Lung (tissue), 11 donors: ENCODE measurements at regions not wholly inside any gene's neighbourhood (a gene's known extent, or its start where the extent isn't known, plus 50 kb on each side); places are given as distances from the start of the nearest gene placed in this dataset.

Source experiments
- ATAC-seq: fragments of 200-7000 bp; cut with Tn5 transposase; one replicate; pipeline ENCODE4 v1.9.1; 2020; ENCODE audit warnings: moderate number of reproducible peaks; ENCODE audit not compliant: insufficient read depth, low FRiP score
- DNase-seq, 3 donors: peaks; one replicate each; pipeline ENCODE4 v3.0.0-alpha.2; 2013 to 2017
- H3K27ac ChIP-seq, 2 donors: one replicate each; pipeline ENCODE4 v1.5.1; 2013; ENCODE audit warnings: mild to moderate bottlenecking in 2 of 2, moderate library complexity in 2 of 2, control low read depth in 1 of 2, inconsistent platforms in 1 of 2, low read depth in 1 of 2, low read length in 1 of 2
- H3K27me3 ChIP-seq, 3 donors: one replicate each; pipeline ENCODE4 v1.5.1; 2013; ENCODE audit warnings: low read length in 2 of 3; ENCODE audit not compliant: control insufficient read depth in 3 of 3, insufficient read depth in 3 of 3
- H3K36me3 ChIP-seq, 4 donors: one replicate each; pipeline ENCODE4 v1.5.1; 2013; ENCODE audit warnings: low read length in 4 of 4, mild to moderate bottlenecking in 1 of 4, moderate library complexity in 1 of 4; ENCODE audit not compliant: control insufficient read depth in 4 of 4, insufficient read depth in 4 of 4
- H3K4me1 ChIP-seq, 5 donors: one replicate each; pipeline ENCODE4 v1.5.1; 2013; ENCODE audit warnings: low read length in 5 of 5, mild to moderate bottlenecking in 2 of 5, moderate library complexity in 1 of 5; ENCODE audit not compliant: control insufficient read depth in 5 of 5, insufficient read depth in 5 of 5
- H3K4me3 ChIP-seq: one replicate; pipeline ENCODE4 v1.5.1; 2013; ENCODE audit warnings: mild to moderate bottlenecking, control low read depth, moderate library complexity
- H3K9ac ChIP-seq, 2 donors: one replicate each; pipeline ENCODE4 v1.5.1; 2013; ENCODE audit warnings: low read length in 2 of 2, control low read depth in 1 of 2; ENCODE audit not compliant: insufficient read depth in 1 of 2
- H3K9me3 ChIP-seq, 4 donors: one replicate each; pipeline ENCODE4 v1.5.1; 2013; ENCODE audit warnings: low read length in 3 of 4, mild to moderate bottlenecking in 1 of 4, moderate library complexity in 1 of 4; ENCODE audit not compliant: control insufficient read depth in 4 of 4, insufficient read depth in 3 of 4
- CTCF ChIP-seq: IDR thresholded peaks from 2 replicates; pipeline ENCODE4 v1.5.1; 2012; ENCODE audit warnings: mild to moderate bottlenecking; ENCODE audit errors: control extremely low read depth, extremely low read depth
- WGBS, 2 donors: extraction: QIAGEN DNeasy Blood & Tissue Kit; methylation state at CpG; one replicate each; pipeline ENCODE4 v1.1.7; 2013; 5-methylcytosine and 5-hydroxymethylcytosine counted together
- donor health status: control.
- donor health status: control.
- donor health status: Bipolar disorder and iron deficiency.
- donor health status: healthy.
- donor health status: DM: yes; HTN: yes; CAD: no.

- H3K27me3 ChIP-seq, result no peaks in the 10 kb centered on the region
- H3K36me3 ChIP-seq, result no peaks in the 10 kb centered on the region
- no peak overlapping the region for H3K9ac ChIP-seq
- no peak overlapping the region for H3K27ac ChIP-seq
- no peaks in the 10 kb centered on the region for H3K4me1 ChIP-seq
- no peak for ATAC-seq
- no peak overlapping the region for H3K4me3 ChIP-seq
- H3K9me3 ChIP-seq, result no peaks in the 10 kb centered on the region
- DNase-seq, result no peak
- no peak for TF ChIP-seq CTCF
Observed at GRCh38 chr18:42231284-42231683, 276.2 kb downstream of the PIK3C3 start.

- H3K4me3 ChIP-seq, result no peak overlapping the region
- H3K4me1 ChIP-seq, result no peaks in the 10 kb centered on the region
- no peak overlapping the region for H3K27ac ChIP-seq
- ATAC-seq (no peak), DNase-seq (no peak)
- no peak for TF ChIP-seq CTCF
- H3K36me3 ChIP-seq, result no peaks in the 10 kb centered on the region
- H3K9ac ChIP-seq, result no peak overlapping the region
- no peaks in the 10 kb centered on the region for H3K27me3 ChIP-seq
- no peaks in the 10 kb centered on the region for H3K9me3 ChIP-seq
- WGBS, 2 donors, result 79 to 86% methylated on average over 2 of the region's 2 CpGs
Observed at GRCh38 chr18:42231796-42232195, 276.8 kb downstream of the PIK3C3 start.

- DNase-seq (no peak), ATAC-seq (no peak)
- Histone ChIP-seq H3K9me3 (no peaks in the 10 kb centered on the region), H3K27ac (no peak overlapping the region), H3K4me1 (no peaks in the 10 kb centered on the region), H3K27me3 (no peaks in the 10 kb centered on the region), H3K9ac (no peak overlapping the region), H3K4me3 (no peak overlapping the region), H3K36me3 (no peaks in the 10 kb centered on the region)
- TF ChIP-seq CTCF, result no peak
Observed at GRCh38 chr18:42233908-42234307, 278.9 kb downstream of the PIK3C3 start.

GRCh38 chr18:42242758-42243157 lies 287.7 kb downstream of the PIK3C3 start:
- Histone ChIP-seq H3K27ac (no peak overlapping the region), H3K9me3 (no peaks in the 10 kb centered on the region), H3K9ac (no peak overlapping the region), H3K4me1 (no peaks in the 10 kb centered on the region), H3K36me3 (no peaks in the 10 kb centered on the region), H3K4me3 (no peak overlapping the region), H3K27me3 (no peaks in the 10 kb centered on the region)
- WGBS, 2 donors, result 65 to 76% methylated on average over 5 of the region's 5 CpGs
- ATAC-seq (no peak), DNase-seq (no peak)
- no peak for TF ChIP-seq CTCF
